Lower leg skin (tissue), 4 donors: ENCODE measurements at regions not wholly inside any gene's neighbourhood (a gene's known extent, or its start where the extent isn't known, plus 50 kb on each side); places are given as distances from the start of the nearest gene placed in this dataset.

Source experiments
- DNase-seq, 2 donors: peaks; one replicate each; pipeline ENCODE4 v3.0.0-alpha.2; 2019; ENCODE audit warnings: low spot score in 2 of 2
- H3K4me3 ChIP-seq: fragments of 200-600 bp; sonication (generic); 2 replicates; pipeline ENCODE4 v1.5.1; 2017; ENCODE audit warnings: mild to moderate bottlenecking, low read depth; ENCODE audit not compliant: poor library complexity, severe bottlenecking
- POLR2A ChIP-seq, 2 donors: fragments of 450-650 bp; IDR thresholded peaks; one replicate each; pipeline ENCODE4 v1.6.1; 2016 to 2017; ENCODE audit warnings: antibody characterized with exemption in 2 of 2, mild to moderate bottlenecking in 1 of 2, moderate library complexity in 1 of 2
- WGBS, 2 donors: methylation state at CpG; one replicate each; pipeline ENCODE4 v1.1.5; 2018; 5-methylcytosine and 5-hydroxymethylcytosine counted together
- intact Hi-C: fragments of 100-400 bp; cut with DNase I; formaldehyde crosslinking; loops from one replicate; pipeline ENCODE4 v1.15.0; 2023; ENCODE audit warnings: low total_unique reads
- TF ChIP-seq, protein P1 (sequence below), 3 donors: fragments of 450-650 bp; IDR thresholded peaks; one replicate each; pipeline ENCODE4 v1.5.1; 2016; ENCODE audit warnings: antibody characterized with exemption in 3 of 3, mild to moderate bottlenecking in 3 of 3, moderate library complexity in 2 of 3

- WGBS, 2 donors = 66 to 71% methylated on average over 5 of the region's 5 CpGs
- DNase-seq = no peak
- H3K4me3 ChIP-seq = no peak overlapping the region
- intact Hi-C loops = no loop called here
- no peak for TF ChIP-seq POLR2A (IDR thresholded peaks at IDR 0.05)
- TF ChIP-seq, protein P1, sequence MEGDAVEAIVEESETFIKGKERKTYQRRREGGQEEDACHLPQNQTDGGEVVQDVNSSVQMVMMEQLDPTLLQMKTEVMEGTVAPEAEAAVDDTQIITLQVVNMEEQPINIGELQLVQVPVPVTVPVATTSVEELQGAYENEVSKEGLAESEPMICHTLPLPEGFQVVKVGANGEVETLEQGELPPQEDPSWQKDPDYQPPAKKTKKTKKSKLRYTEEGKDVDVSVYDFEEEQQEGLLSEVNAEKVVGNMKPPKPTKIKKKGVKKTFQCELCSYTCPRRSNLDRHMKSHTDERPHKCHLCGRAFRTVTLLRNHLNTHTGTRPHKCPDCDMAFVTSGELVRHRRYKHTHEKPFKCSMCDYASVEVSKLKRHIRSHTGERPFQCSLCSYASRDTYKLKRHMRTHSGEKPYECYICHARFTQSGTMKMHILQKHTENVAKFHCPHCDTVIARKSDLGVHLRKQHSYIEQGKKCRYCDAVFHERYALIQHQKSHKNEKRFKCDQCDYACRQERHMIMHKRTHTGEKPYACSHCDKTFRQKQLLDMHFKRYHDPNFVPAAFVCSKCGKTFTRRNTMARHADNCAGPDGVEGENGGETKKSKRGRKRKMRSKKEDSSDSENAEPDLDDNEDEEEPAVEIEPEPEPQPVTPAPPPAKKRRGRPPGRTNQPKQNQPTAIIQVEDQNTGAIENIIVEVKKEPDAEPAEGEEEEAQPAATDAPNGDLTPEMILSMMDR (IDR thresholded peaks at IDR 0.05) = no peak
These were observed 302.7 kb upstream of the MYOCD start for GRCh38 chr17:12362853-12363455.

DNA sequence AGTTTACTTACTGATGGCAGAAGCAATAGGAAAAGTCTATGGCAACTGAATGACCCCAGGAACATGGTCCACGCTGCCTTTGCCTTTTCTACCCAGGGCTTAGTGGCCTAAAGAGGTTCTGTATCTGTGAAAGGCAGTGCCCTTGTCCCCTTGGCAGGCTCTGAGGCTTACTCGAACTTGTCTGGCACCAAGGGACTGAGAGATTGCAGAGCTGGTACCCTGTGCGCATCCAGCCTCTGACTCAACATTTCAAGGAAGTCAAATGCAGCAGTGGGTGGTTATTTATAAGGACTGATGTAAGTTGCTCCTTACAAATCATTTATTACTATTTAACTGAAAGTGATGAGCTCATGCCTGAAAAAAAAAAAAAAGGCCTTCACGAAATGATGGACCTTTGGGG lies 299.9 kb upstream of the MYOCD start:
- H3K4me3 ChIP-seq = no peak overlapping the region
- intact Hi-C loops = no loop called here
- TF ChIP-seq, protein P1 (IDR thresholded peaks at IDR 0.05) = no peak
- TF ChIP-seq POLR2A (IDR thresholded peaks at IDR 0.05) = no peak
- 78 to 79% methylated on average over 4 of the region's 4 CpGs for whole genome bisulfite sequencing, 2 donors
- no peak for DNase-seq

GRCh38 chr17:12369065-12369464 lies 296.6 kb upstream of the MYOCD start:
- no peak for DNase-seq
- intact Hi-C loops = no loop called here
- no peak overlapping the region for H3K4me3 ChIP-seq
- TF ChIP-seq POLR2A (IDR thresholded peaks at IDR 0.05) = no peak
- TF ChIP-seq, protein P1 (IDR thresholded peaks at IDR 0.05) = no peak

- WGBS, 2 donors = 76 to 82% methylated on average over 3 of the region's 3 CpGs
- no peak for TF ChIP-seq POLR2A (IDR thresholded peaks at IDR 0.05)
- TF ChIP-seq, protein P1 (IDR thresholded peaks at IDR 0.05) = no peak
- intact Hi-C loops = no loop called here
- H3K4me3 ChIP-seq = no peak overlapping the region
- no peak for DNase-seq
These were observed 289.4 kb upstream of the MYOCD start for GRCh38 chr17:12376276-12376675.

GRCh38 chr17:12386225-12386624 lies 279.5 kb upstream of the MYOCD start:
- 33 to 37% methylated on average over 1 of the region's 1 CpG for WGBS, 2 donors
- H3K4me3 ChIP-seq = no peak overlapping the region
- DNase-seq = no peak
- intact Hi-C loops = no loop called here
- TF ChIP-seq, protein P1 (IDR thresholded peaks at IDR 0.05) = no peak
- no peak for TF ChIP-seq POLR2A (IDR thresholded peaks at IDR 0.05)

GRCh38 chr17:12388226-12388625 lies 277.5 kb upstream of the MYOCD start:
- intact Hi-C loops = no loop called here
- DNase-seq = no peak
- 55 to 58% methylated on average over 3 of the region's 3 CpGs for WGBS, 2 donors
- TF ChIP-seq, protein P1 (IDR thresholded peaks at IDR 0.05) = no peak
- TF ChIP-seq POLR2A (IDR thresholded peaks at IDR 0.05) = no peak
- H3K4me3 ChIP-seq = no peak overlapping the region
